Activated T-helper 2 cell treated with anti-CD3 and anti-CD28 coated beads, Interferon-gamma antibody, Interleukin-2, Interleukin-4, amounts not matched to agents 10 μg/mL and 5 μg/mL and 100 μg/mL, durations not matched to agents 14 hours and 24 hours and 36 hours (primary cell): ENCODE measurements at regions not wholly inside any gene's neighbourhood (a gene's known extent, or its start where the extent isn't known, plus 50 kb on each side); places are given as distances from the start of the nearest gene placed in this dataset.

ENCODE experiments used
- DNase-seq: peaks from one replicate; pipeline ENCODE4 v3.0.0; 2021; ENCODE audit warnings: low spot score
- H3K27ac Mint-ChIP-seq: one replicate; pipeline ENCODE4 v1.8.0; 2021; ENCODE audit warnings: mixed read lengths
- H3K27me3 Mint-ChIP-seq: one replicate; pipeline ENCODE4 v1.8.0; 2021; ENCODE audit warnings: low read depth, mixed read lengths
- H3K36me3 Mint-ChIP-seq: one replicate; pipeline ENCODE4 v1.8.0; 2021; ENCODE audit warnings: low read depth, mixed read lengths
- H3K4me1 Mint-ChIP-seq: one replicate; pipeline ENCODE4 v1.8.0; 2021; ENCODE audit warnings: low read depth, mixed read lengths
- H3K4me3 Mint-ChIP-seq: one replicate; pipeline ENCODE4 v1.8.0; 2021; ENCODE audit warnings: low read depth, mild to moderate bottlenecking, moderate library complexity, mixed read lengths
- H3K9me3 Mint-ChIP-seq: one replicate; pipeline ENCODE4 v1.8.0; 2021; ENCODE audit warnings: mixed read lengths
- intact Hi-C: fragments of 100-400 bp; cut with micrococcal nuclease; formaldehyde crosslinking; loops from one replicate; pipeline ENCODE4 v1.15.1; 2023

DNA sequence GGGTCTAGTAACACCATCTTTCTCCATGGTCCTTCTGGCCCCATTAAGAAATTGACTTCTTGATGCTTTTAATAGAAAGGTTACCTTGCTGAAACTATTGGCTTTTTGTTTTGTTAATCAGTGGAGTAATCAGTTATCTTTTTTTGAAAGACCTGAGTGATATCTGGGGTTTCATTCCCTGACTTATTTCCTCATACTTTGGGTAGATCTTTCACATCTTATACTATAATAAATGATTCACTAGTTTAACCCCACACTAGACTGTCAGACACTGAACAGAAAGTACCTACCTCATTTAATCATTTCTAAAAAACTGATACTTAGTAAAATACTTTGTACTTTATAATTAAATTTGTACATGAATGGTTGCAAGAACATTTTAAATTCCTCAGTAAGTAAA lies 1021.1 kb downstream of the STIM2 start:
- Mint-ChIP-seq H3K4me1 (no peaks in the 10 kb centered on the region), H3K27me3 (no peaks in the 10 kb centered on the region), H3K27ac (no peak overlapping the region), H3K4me3 (no peak overlapping the region), H3K36me3 (no peaks in the 10 kb centered on the region), H3K9me3 (peaks cover 17% of the 10 kb centered on the region)
- DNase-seq, result no peak
- intact Hi-C loops, result no loop called here

DNA sequence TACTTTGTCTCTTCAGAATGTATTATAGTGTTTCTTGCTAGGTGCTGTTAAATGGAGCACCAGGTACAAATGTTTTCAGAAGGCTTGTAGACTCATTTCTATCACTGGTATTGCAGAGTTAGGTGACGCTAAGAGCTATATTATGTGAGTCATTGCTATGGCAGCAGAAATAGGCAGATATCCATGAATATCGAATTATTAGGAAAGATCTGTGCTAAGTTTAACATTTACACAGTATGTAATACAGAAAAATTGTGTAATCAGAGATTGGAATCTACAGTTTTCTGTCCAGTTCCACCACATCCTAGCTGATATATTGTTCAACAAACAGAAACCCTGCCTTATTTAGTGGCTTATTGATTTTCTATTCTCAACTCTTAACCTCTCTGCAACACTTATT lies 1025.5 kb downstream of the STIM2 start:
- intact Hi-C loops, result no loop called here
- no peak for DNase-seq
- H3K9me3 Mint-ChIP-seq, result peaks cover 14% of the 10 kb centered on the region
- H3K4me3 Mint-ChIP-seq, result no peak overlapping the region
- H3K27ac Mint-ChIP-seq, result no peak overlapping the region
- no peaks in the 10 kb centered on the region for H3K36me3 Mint-ChIP-seq
- H3K4me1 Mint-ChIP-seq, result no peaks in the 10 kb centered on the region
- no peaks in the 10 kb centered on the region for H3K27me3 Mint-ChIP-seq

GRCh38 chr4:27887646-27888045 lies 1027.0 kb downstream of the STIM2 start:
- H3K4me3 Mint-ChIP-seq, result no peak overlapping the region
- no peaks in the 10 kb centered on the region for H3K4me1 Mint-ChIP-seq
- DNase-seq, result no peak
- H3K27ac Mint-ChIP-seq, result no peak overlapping the region
- intact Hi-C loops, result no loop called here
- H3K27me3 Mint-ChIP-seq, result no peaks in the 10 kb centered on the region
- no peaks in the 10 kb centered on the region for H3K36me3 Mint-ChIP-seq
- peaks cover 18% of the 10 kb centered on the region for H3K9me3 Mint-ChIP-seq

DNA sequence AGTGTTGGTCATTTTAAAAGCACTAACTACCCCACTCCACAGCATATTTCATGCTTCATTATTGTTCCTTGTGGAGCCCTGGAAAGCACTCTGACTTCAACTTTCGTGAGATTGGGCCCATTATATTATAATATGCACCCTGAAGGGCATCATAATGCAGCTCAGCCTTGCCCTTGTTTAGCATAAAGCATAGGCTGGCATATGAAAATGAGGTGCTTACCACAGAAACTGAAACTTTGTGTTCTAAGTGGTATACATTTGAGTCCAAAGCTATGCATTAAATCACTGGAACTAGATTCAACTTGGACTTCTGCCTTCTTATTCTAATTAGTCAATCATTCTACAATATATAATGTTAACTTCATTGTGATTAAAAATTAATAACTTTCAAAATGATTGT lies 1027.9 kb downstream of the STIM2 start:
- Mint-ChIP-seq H3K27ac (no peak overlapping the region), H3K27me3 (no peaks in the 10 kb centered on the region), H3K36me3 (no peaks in the 10 kb centered on the region), H3K9me3 (peaks cover 18% of the 10 kb centered on the region), H3K4me1 (no peaks in the 10 kb centered on the region), H3K4me3 (no peak overlapping the region)
- DNase-seq, result no peak
- intact Hi-C loops, result no loop called here

DNA sequence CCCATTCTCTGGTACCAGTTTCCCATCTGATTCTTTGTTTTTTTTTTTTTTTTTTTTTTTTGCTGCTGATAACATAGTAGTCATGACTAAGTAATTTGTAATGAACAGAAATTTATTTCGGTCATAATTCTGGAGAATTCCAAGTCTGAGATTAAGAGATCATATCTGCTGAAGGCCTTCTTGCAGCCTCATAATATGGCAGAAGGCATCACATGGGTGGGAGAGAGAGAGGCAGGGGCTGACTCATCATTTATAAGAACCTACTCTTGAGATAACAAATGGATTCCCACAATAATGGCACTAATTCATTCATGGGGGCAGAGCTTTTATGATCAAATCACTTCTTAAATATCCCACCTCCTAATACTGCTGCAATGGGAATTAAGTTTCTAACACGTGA lies 1034.3 kb downstream of the STIM2 start:
- H3K27ac Mint-ChIP-seq, result no peak overlapping the region
- no peaks in the 10 kb centered on the region for H3K4me1 Mint-ChIP-seq
- DNase-seq, result no peak
- H3K4me3 Mint-ChIP-seq, result no peak overlapping the region
- H3K27me3 Mint-ChIP-seq, result no peaks in the 10 kb centered on the region
- intact Hi-C loops, result no loop called here
- no peaks in the 10 kb centered on the region for H3K36me3 Mint-ChIP-seq
- H3K9me3 Mint-ChIP-seq, result peaks cover 23% of the 10 kb centered on the region

DNA sequence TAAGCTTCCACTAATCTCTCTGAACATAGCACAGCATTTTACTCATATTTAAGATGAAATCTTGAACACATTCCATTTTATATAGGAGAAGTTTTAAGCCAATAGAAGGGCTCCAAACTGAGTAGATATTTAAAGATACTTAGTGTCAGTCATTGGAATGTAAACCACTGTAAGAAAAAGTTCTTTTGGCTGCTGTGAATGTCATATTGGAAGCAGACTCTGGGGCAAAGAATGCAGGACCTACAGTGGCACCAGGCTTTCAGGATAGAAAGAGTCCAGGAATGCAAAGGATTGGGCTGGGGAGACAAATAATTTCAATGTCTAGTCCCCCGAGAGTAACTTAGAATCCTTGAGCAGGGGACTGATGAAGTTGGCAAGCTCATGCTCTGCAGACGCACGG lies 1047.7 kb downstream of the STIM2 start:
- no peak overlapping the region for H3K27ac Mint-ChIP-seq
- H3K9me3 Mint-ChIP-seq, result peaks cover 15% of the 10 kb centered on the region
- H3K4me1 Mint-ChIP-seq, result no peaks in the 10 kb centered on the region
- H3K36me3 Mint-ChIP-seq, result no peaks in the 10 kb centered on the region
- intact Hi-C loops, result no loop called here
- H3K4me3 Mint-ChIP-seq, result no peak overlapping the region
- no peak for DNase-seq
- no peaks in the 10 kb centered on the region for H3K27me3 Mint-ChIP-seq

GRCh38 chr4:27910227-27910626 lies 1049.6 kb downstream of the STIM2 start:
- Mint-ChIP-seq H3K4me1 (no peaks in the 10 kb centered on the region), H3K4me3 (no peak overlapping the region), H3K36me3 (no peaks in the 10 kb centered on the region), H3K27ac (no peak overlapping the region), H3K9me3 (peaks cover 20% of the 10 kb centered on the region), H3K27me3 (no peaks in the 10 kb centered on the region)
- intact Hi-C loops, result no loop called here
- no peak for DNase-seq

GRCh38 chr4:27911047-27911446 lies 1050.4 kb downstream of the STIM2 start:
- H3K36me3 Mint-ChIP-seq, result no peaks in the 10 kb centered on the region
- no peaks in the 10 kb centered on the region for H3K4me1 Mint-ChIP-seq
- peaks cover 20% of the 10 kb centered on the region for H3K9me3 Mint-ChIP-seq
- DNase-seq, result no peak
- no peak overlapping the region for H3K4me3 Mint-ChIP-seq
- intact Hi-C loops, result no loop called here
- H3K27ac Mint-ChIP-seq, result no peak overlapping the region
- no peaks in the 10 kb centered on the region for H3K27me3 Mint-ChIP-seq

GRCh38 chr4:27913738-27914137 lies 1053.1 kb downstream of the STIM2 start:
- Mint-ChIP-seq H3K27ac (no peak overlapping the region), H3K4me3 (no peak overlapping the region), H3K4me1 (no peaks in the 10 kb centered on the region), H3K9me3 (peaks cover 12% of the 10 kb centered on the region), H3K36me3 (no peaks in the 10 kb centered on the region), H3K27me3 (no peaks in the 10 kb centered on the region)
- DNase-seq, result no peak
- intact Hi-C loops, result no loop called here

GRCh38 chr4:27915822-27916221 lies 1055.2 kb downstream of the STIM2 start:
- peaks cover 13% of the 10 kb centered on the region for H3K9me3 Mint-ChIP-seq
- H3K36me3 Mint-ChIP-seq, result no peaks in the 10 kb centered on the region
- H3K27me3 Mint-ChIP-seq, result no peaks in the 10 kb centered on the region
- intact Hi-C loops, result no loop called here
- no peak overlapping the region for H3K4me3 Mint-ChIP-seq
- DNase-seq, result no peak
- H3K27ac Mint-ChIP-seq, result no peak overlapping the region
- H3K4me1 Mint-ChIP-seq, result no peaks in the 10 kb centered on the region

DNA sequence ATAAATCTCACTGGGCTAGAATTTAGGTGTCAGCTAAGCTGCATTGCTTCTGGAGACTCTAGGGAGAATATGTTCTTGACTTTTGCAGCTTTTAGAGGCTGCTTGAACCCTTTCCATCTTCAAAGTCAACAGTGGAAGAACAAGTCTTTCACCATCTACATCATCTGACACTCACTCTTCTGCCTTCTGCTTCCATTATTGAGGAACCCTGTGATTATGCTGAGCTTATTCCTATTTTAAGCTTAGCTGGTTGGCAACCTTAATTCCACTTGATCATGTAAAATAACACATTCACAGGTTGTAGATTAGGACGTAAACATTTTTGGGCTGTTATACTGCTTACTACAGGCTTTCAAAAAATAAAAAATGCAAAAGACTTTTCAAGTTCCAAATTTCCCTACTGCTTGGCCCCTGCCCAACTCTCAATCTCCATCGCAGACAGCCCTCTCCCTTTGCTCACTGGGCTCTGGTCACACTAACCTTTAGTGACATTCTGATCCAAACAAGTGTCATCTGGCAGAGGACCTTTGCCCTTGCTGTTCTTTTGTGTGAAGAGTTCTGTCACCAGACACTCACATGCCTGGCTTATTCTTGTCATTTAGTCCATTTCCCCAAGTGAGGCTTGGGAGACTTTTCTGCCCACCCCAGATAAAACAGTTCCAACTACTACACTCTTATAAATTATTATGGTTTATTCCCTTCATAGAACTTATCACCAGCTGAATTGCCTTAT lies 1056.0 kb downstream of the STIM2 start:
- H3K27ac Mint-ChIP-seq, result no peak overlapping the region
- no peaks in the 10 kb centered on the region for H3K27me3 Mint-ChIP-seq
- no peak for DNase-seq
- no peak overlapping the region for H3K4me3 Mint-ChIP-seq
- H3K9me3 Mint-ChIP-seq, result peaks cover 16% of the 10 kb centered on the region
- H3K4me1 Mint-ChIP-seq, result no peaks in the 10 kb centered on the region
- no peaks in the 10 kb centered on the region for H3K36me3 Mint-ChIP-seq
- intact Hi-C loops, result no loop called here

GRCh38 chr4:27917381-27917780 lies 1056.7 kb downstream of the STIM2 start:
- H3K4me1 Mint-ChIP-seq, result no peaks in the 10 kb centered on the region
- H3K9me3 Mint-ChIP-seq, result peaks cover 16% of the 10 kb centered on the region
- H3K4me3 Mint-ChIP-seq, result no peak overlapping the region
- no peaks in the 10 kb centered on the region for H3K27me3 Mint-ChIP-seq
- no peaks in the 10 kb centered on the region for H3K36me3 Mint-ChIP-seq
- H3K27ac Mint-ChIP-seq, result no peak overlapping the region
- no peak for DNase-seq
- intact Hi-C loops, result no loop called here

GRCh38 chr4:27921231-27921630 lies 1060.6 kb downstream of the STIM2 start:
- Mint-ChIP-seq H3K27me3 (no peaks in the 10 kb centered on the region), H3K36me3 (no peaks in the 10 kb centered on the region), H3K4me1 (no peaks in the 10 kb centered on the region), H3K9me3 (peaks cover 10% of the 10 kb centered on the region), H3K4me3 (no peak overlapping the region), H3K27ac (no peak overlapping the region)
- no peak for DNase-seq
- intact Hi-C loops, result no loop called here
